HEK293T (cell line): ENCODE measurements at regions not wholly inside any gene's neighbourhood (a gene's known extent, or its start where the extent isn't known, plus 50 kb on each side); places are given as distances from the start of the nearest gene placed in this dataset.

Source experiments
- CTBP1 ChIP-seq: fragments of 450-650 bp; IDR thresholded peaks from 2 replicates; pipeline ENCODE4 v1.6.1; 2016; ENCODE audit warnings: borderline replicate concordance
- FOXA1 ChIP-seq: fragments of 450-650 bp; IDR thresholded peaks from 2 replicates; pipeline ENCODE4 v1.6.1; 2016; ENCODE audit warnings: mild to moderate bottlenecking
- FOXM1 ChIP-seq: fragments of 450-650 bp; IDR thresholded peaks from 2 replicates; pipeline ENCODE4 v1.6.1; 2017; ENCODE audit warnings: mild to moderate bottlenecking, borderline replicate concordance
- HDGF ChIP-seq: fragments of 450-650 bp; IDR thresholded peaks from 2 replicates; pipeline ENCODE4 v1.6.1; 2017; ENCODE audit warnings: antibody characterized with exemption, borderline replicate concordance
- LEF1 ChIP-seq: fragments of 450-650 bp; IDR thresholded peaks from 2 replicates; pipeline ENCODE4 v1.6.1; 2017; ENCODE audit warnings: mild to moderate bottlenecking, borderline replicate concordance
- SP1 ChIP-seq: fragments of 450-650 bp; IDR thresholded peaks from 2 replicates; pipeline ENCODE4 v1.6.1; 2017
- SUZ12 ChIP-seq: fragments of 450-650 bp; IDR thresholded peaks from 2 replicates; pipeline ENCODE4 v1.6.1; 2016; ENCODE audit warnings: mild to moderate bottlenecking

DNA sequence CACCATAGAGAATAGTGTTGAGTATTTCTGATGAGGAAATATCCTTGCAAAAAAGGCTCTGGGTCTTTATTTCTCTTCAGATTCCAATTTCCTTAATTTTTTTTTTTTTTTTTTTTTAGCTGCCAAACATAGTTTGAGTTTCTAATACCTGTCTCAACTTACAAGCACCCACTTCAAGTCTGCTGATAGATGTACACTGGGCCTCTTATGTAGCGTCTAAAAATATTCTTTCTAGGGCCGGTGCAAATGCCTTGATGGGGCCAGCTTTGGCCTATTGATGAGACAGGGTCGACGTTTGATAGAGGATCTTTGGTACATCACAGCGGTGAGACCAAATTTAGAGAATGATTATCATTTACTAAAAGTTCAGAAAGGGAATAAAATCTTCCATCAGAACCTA is 626.4 kb downstream of the LMO4 start:
- TF ChIP-seq HDGF (no peak), FOXA1 (no peak), SUZ12 (no peak), CTBP1 (no peak), SP1 (no peak), LEF1 (no peak), FOXM1 (no peak)
